GM23248 (cell line): ENCODE measurements at regions not wholly inside any gene's neighbourhood (a gene's known extent, or its start where the extent isn't known, plus 50 kb on each side); places are given as distances from the start of the nearest gene placed in this dataset.
A peak's percentile ranks its signal among the peaks of the same experiment; 100 is the strongest.

Experiments
- DNase-seq: peaks from one replicate; pipeline ENCODE4 v3.0.0-alpha.2; 2015
- H2AFZ ChIP-seq: fragments of 200-600 bp; sonication (generic); 2 replicates; pipeline ENCODE4 v1.6.1; 2016; ENCODE audit warnings: antibody characterized with exemption
- H3F3A ChIP-seq: fragments of 200-600 bp; sonication (generic); 2 replicates; pipeline ENCODE4 v1.6.1; 2016; ENCODE audit warnings: mild to moderate bottlenecking, antibody characterized with exemption, mixed run types; ENCODE audit not compliant: insufficient read depth
- H3K27ac ChIP-seq: fragments of 200-600 bp; sonication (generic); 2 replicates; pipeline ENCODE4 v1.5.1; 2016; ENCODE audit warnings: mild to moderate bottlenecking
- H3K27me3 ChIP-seq: fragments of 200-600 bp; sonication (generic); replicated peaks from 2 replicates; pipeline ENCODE4 v1.6.1; 2016; ENCODE audit warnings: mild to moderate bottlenecking; ENCODE audit not compliant: insufficient read depth
- H3K36me3 ChIP-seq: fragments of 200-600 bp; sonication (generic); 2 replicates; pipeline ENCODE4 v1.6.1; 2016; ENCODE audit warnings: low read depth, mild to moderate bottlenecking
- H3K4me1 ChIP-seq: fragments of 200-600 bp; sonication (generic); 2 replicates; pipeline ENCODE4 v1.6.1; 2016; ENCODE audit warnings: mild to moderate bottlenecking; ENCODE audit not compliant: insufficient read depth
- H3K4me2 ChIP-seq: fragments of 200-600 bp; sonication (generic); one replicate; pipeline ENCODE4 v1.6.1; 2016; ENCODE audit warnings: mild to moderate bottlenecking; ENCODE audit not compliant: unreplicated experiment
- H3K4me3 ChIP-seq: fragments of 200-600 bp; sonication (generic); 2 replicates; pipeline ENCODE4 v1.5.1; 2016; ENCODE audit warnings: mild to moderate bottlenecking
- H3K79me2 ChIP-seq: fragments of 200-600 bp; sonication (generic); 2 replicates; pipeline ENCODE4 v1.6.1; 2016; ENCODE audit warnings: mild to moderate bottlenecking; ENCODE audit not compliant: insufficient read depth
- H3K9ac ChIP-seq: fragments of 200-600 bp; sonication (generic); 2 replicates; pipeline ENCODE4 v1.6.1; 2016; ENCODE audit warnings: mild to moderate bottlenecking
- H3K9me2 ChIP-seq: fragments of 200-600 bp; sonication (generic); 2 replicates; pipeline ENCODE4 v1.6.1; 2016; ENCODE audit warnings: mixed run types, mild to moderate bottlenecking, moderate library complexity; ENCODE audit not compliant: insufficient read depth
- H3K9me3 ChIP-seq: fragments of 200-600 bp; sonication (generic); one replicate; pipeline ENCODE4 v1.6.1; 2017; ENCODE audit warnings: low read depth
- H4K20me1 ChIP-seq: fragments of 200-600 bp; sonication (generic); 2 replicates; pipeline ENCODE4 v1.6.0; 2016; ENCODE audit not compliant: insufficient read depth
- EZH2 ChIP-seq: fragments of 200-600 bp; sonication (generic); IDR thresholded peaks from 2 replicates; pipeline ENCODE4 v1.6.1; 2018; ENCODE audit warnings: antibody characterized with exemption, mild to moderate bottlenecking; ENCODE audit not compliant: insufficient read depth, poor library complexity, severe bottlenecking
- EZH2phosphoT487 ChIP-seq: fragments of 200-600 bp; sonication (generic); IDR thresholded peaks from 2 replicates; pipeline ENCODE4 v1.6.1; 2018; ENCODE audit warnings: antibody characterized with exemption, moderate library complexity, mild to moderate bottlenecking, low read depth; ENCODE audit not compliant: insufficient read depth
- WGBS, 2 experiments: methylation state at CpG; one replicate each; pipeline ENCODE4 v1.1.6; 2015 to 2017; ENCODE audit warnings: low lambda C conversion rate in 2 of 2, low coverage in 1 of 2; ENCODE audit errors: missing lambda C conversion rate in 2 of 2; 5-methylcytosine and 5-hydroxymethylcytosine counted together
- in situ Hi-C: fragments of 300-500 bp; cut with MboI; formaldehyde crosslinking; loops from 2 replicates; pipeline ENCODE4 v1.15.0; 2020

GRCh38 chr9:109973336-109973735 is 193.3 kb downstream of the PALM2AKAP2 start:
- H2AFZ ChIP-seq: no peak overlapping the region
- no peak for DNase-seq

GRCh38 chr9:109974143-109974917 is 194.3 kb downstream of the PALM2AKAP2 start:
- Histone ChIP-seq H3K4me1 (peaks cover 23% of the 10 kb centered on the region), H3K9me2 (no peaks in the 10 kb centered on the region), H4K20me1 (no peaks in the 10 kb centered on the region), H3K36me3 (no peaks in the 10 kb centered on the region), H3K79me2 (no peaks in the 10 kb centered on the region), H3K4me3 (no peak overlapping the region), H3K4me2 (no peak overlapping the region), H2AFZ (no peak overlapping the region), H3K9ac (no peak overlapping the region), H3K9me3 (no peaks in the 10 kb centered on the region), H3K27ac (no peak overlapping the region), H3K27me3 (no peaks in the 10 kb centered on the region), H3F3A (peaks cover 25% of the 10 kb centered on the region)
- WGBS, 2 experiments: 98 to 100% methylated on average over 7 of the region's 7 CpGs
- in situ Hi-C loops: no loop called here
- no peak for DNase-seq
- TF ChIP-seq EZH2phosphoT487 (no peak), EZH2 (no peak)

More at GRCh38 chr9:109973336-109973735, 193.3 kb downstream of the PALM2AKAP2 start:
- H3K4me3 ChIP-seq: no peak overlapping the region
- 100% methylated on average over 1 of the region's 1 CpG for WGBS, 2 experiments
- H3K9me3 ChIP-seq: no peaks in the 10 kb centered on the region
- H3K9me2 ChIP-seq: no peaks in the 10 kb centered on the region
- no peaks in the 10 kb centered on the region for H3K27me3 ChIP-seq
- H3K9ac ChIP-seq: no peak overlapping the region
- H3K4me2 ChIP-seq: no peak overlapping the region
- TF ChIP-seq EZH2 (no peak), EZH2phosphoT487 (no peak)
- no peak overlapping the region for H3K27ac ChIP-seq
- no peaks in the 10 kb centered on the region for H3K79me2 ChIP-seq
- in situ Hi-C loops: no loop called here
- peaks cover 23% of the 10 kb centered on the region for H3K4me1 ChIP-seq
- no peaks in the 10 kb centered on the region for H3K36me3 ChIP-seq
- H3F3A ChIP-seq: peaks cover 25% of the 10 kb centered on the region
- no peaks in the 10 kb centered on the region for H4K20me1 ChIP-seq

GRCh38 chr9:109974918-109975276 is 194.9 kb downstream of the PALM2AKAP2 start:
- H3K79me2 ChIP-seq: no peaks in the 10 kb centered on the region
- H3K27ac ChIP-seq: no peak overlapping the region
- no peaks in the 10 kb centered on the region for H3K9me3 ChIP-seq
- H3K4me3 ChIP-seq: no peak overlapping the region
- no peaks in the 10 kb centered on the region for H3K9me2 ChIP-seq
- no peaks in the 10 kb centered on the region for H3K36me3 ChIP-seq
- no peak overlapping the region for H3K4me2 ChIP-seq
- H4K20me1 ChIP-seq: no peaks in the 10 kb centered on the region
- no peak for DNase-seq
- H3F3A ChIP-seq: peaks cover 25% of the 10 kb centered on the region
- H3K9ac ChIP-seq: no peak overlapping the region
- in situ Hi-C loops: no loop called here
- 96 to 100% methylated on average over 4 of the region's 4 CpGs for WGBS, 2 experiments
- H3K27me3 ChIP-seq: no peaks in the 10 kb centered on the region
- H2AFZ ChIP-seq: no peak overlapping the region
- TF ChIP-seq EZH2 (no peak), EZH2phosphoT487 (no peak)
- H3K4me1 ChIP-seq: peaks cover 23% of the 10 kb centered on the region

- peak overlapping the region; percentile 80 for H3K27ac ChIP-seq
- H3K36me3 ChIP-seq: no peaks in the 10 kb centered on the region
- peak overlapping the region; percentile 60 for H3K4me2 ChIP-seq
- 21 to 23% methylated on average over 5 of the region's 5 CpGs for WGBS, 2 experiments
- no peaks in the 10 kb centered on the region for H3K9me2 ChIP-seq
- no peak overlapping the region for H3K4me3 ChIP-seq
- no peaks in the 10 kb centered on the region for H3K27me3 ChIP-seq
- peaks cover 25% of the 10 kb centered on the region for H3F3A ChIP-seq
- no peaks in the 10 kb centered on the region for H4K20me1 ChIP-seq
- peak overlapping the region; percentile 32; the same call in 1 of the 2 replicates for H3K9ac ChIP-seq
- peak; percentile 92 for DNase-seq
- H2AFZ ChIP-seq: no peak overlapping the region
- H3K9me3 ChIP-seq: no peaks in the 10 kb centered on the region
- TF ChIP-seq EZH2phosphoT487: no peak
- in situ Hi-C loops: no loop called here
- H3K4me1 ChIP-seq: peaks cover 23% of the 10 kb centered on the region
- no peaks in the 10 kb centered on the region for H3K79me2 ChIP-seq
These were observed 195.7 kb downstream of the PALM2AKAP2 start for GRCh38 chr9:109975574-109976295.
